C4-2B (cell line): ENCODE measurements at regions not wholly inside any gene's neighbourhood (a gene's known extent, or its start where the extent isn't known, plus 50 kb on each side); places are given as distances from the start of the nearest gene placed in this dataset.

Source experiments
- ZFX ChIP-seq: fragments of 450-650 bp; IDR thresholded peaks from 2 replicates; pipeline ENCODE4 v1.6.1; 2017
- TF ChIP-seq, protein P1 (sequence below): fragments of 450-650 bp; conservative IDR thresholded peaks from 2 replicates; pipeline ENCODE4 v1.5.1; 2017; ENCODE audit warnings: mild to moderate bottlenecking

DNA sequence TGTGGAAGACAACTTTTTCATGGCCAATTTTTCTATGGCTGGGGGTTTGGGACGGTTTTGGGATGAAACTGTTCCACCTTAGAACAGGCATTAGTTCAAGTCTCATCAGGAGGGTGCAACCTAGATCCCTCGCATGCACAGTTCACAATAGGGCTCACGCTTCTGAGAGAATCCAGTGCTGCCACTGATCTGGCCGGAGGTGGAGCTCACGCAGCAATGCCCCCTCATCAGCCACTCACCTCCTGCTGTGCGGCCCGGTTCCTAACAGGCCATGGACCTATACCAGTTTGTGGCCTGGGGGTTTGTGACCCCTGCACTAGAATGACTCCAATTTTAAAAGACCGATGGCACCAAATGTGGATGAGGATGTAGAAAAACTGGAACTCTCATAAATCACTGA, 127.2 kb upstream of the IER5L start:
- TF ChIP-seq, protein P1, sequence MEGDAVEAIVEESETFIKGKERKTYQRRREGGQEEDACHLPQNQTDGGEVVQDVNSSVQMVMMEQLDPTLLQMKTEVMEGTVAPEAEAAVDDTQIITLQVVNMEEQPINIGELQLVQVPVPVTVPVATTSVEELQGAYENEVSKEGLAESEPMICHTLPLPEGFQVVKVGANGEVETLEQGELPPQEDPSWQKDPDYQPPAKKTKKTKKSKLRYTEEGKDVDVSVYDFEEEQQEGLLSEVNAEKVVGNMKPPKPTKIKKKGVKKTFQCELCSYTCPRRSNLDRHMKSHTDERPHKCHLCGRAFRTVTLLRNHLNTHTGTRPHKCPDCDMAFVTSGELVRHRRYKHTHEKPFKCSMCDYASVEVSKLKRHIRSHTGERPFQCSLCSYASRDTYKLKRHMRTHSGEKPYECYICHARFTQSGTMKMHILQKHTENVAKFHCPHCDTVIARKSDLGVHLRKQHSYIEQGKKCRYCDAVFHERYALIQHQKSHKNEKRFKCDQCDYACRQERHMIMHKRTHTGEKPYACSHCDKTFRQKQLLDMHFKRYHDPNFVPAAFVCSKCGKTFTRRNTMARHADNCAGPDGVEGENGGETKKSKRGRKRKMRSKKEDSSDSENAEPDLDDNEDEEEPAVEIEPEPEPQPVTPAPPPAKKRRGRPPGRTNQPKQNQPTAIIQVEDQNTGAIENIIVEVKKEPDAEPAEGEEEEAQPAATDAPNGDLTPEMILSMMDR: no peak
- TF ChIP-seq ZFX: no peak
